ENCODE measurements at regions not wholly inside any gene's neighbourhood (a gene's known extent, or its start where the extent isn't known, plus 50 kb on each side); places are given as distances from the start of the nearest gene placed in this dataset.

GRCh38 chr3:31220431-31220830, 312.3 kb upstream of the STT3B start:
- TF ChIP-seq EP300 (IDR thresholded peaks at IDR 0.05) (no peak), CTCF (IDR thresholded peaks at IDR 0.05) (no peak), POLR2AphosphoS5 (IDR thresholded peaks at IDR 0.05) (no peak)

All from stomach (tissue), 4 donors.